Endothelial cell of umbilical vein (primary cell): ENCODE measurements at regions not wholly inside any gene's neighbourhood (a gene's known extent, or its start where the extent isn't known, plus 50 kb on each side); places are given as distances from the start of the nearest gene placed in this dataset.

ENCODE experiments used
- BruUV-seq: library from RNA; stranded (reverse); fragments of 400-500 nt; replicated peaks from 2 replicates; lab custom pipeline; 2021; lab: Mats Ljungman, UMichigan
- CTCF ChIA-PET: fragments of 300-600, 350-600 bp; sonication (Branson Sonifier 250); formaldehyde crosslinking; loops from one replicate; lab custom pipeline; 2021; ENCODE audit warnings: antibody characterized with exemption, inconsistent platforms; lab: Charles Lee
- POLR2A ChIA-PET: fragments of 300-600, 350-600 bp; sonication (Branson Sonifier 250); formaldehyde crosslinking; loops from one replicate; lab custom pipeline; 2021; ENCODE audit warnings: antibody characterized with exemption, inconsistent platforms; lab: Charles Lee
- DNase-seq: peaks from one replicate; pipeline ENCODE4 v3.0.0-alpha.2; 2011; ENCODE audit warnings: low read depth, low spot score
- FAIRE-seq: peaks from 2 replicates; lab custom pipeline; 2011; peaks lifted over from hg19 to GRCh38; lab: Jason Lieb, UNC
- H2AFZ ChIP-seq: 2 replicates; pipeline ENCODE4 v1.6.0; 2012; ENCODE audit warnings: low read depth, low read length, control low read depth, inconsistent platforms
- H3K27ac ChIP-seq: 2 replicates; pipeline ENCODE4 v1.5.1; 2011; ENCODE audit warnings: low read depth, mild to moderate bottlenecking, control low read depth, low read length, moderate library complexity; ENCODE audit not compliant: insufficient read depth
- H3K27me3 ChIP-seq, 2 experiments: 2 replicates each; pipeline versions ENCODE4 v1.6.0 to v1.6.1; 2011; ENCODE audit warnings: low read length in 2 of 2, mixed read lengths in 1 of 2; ENCODE audit not compliant: control insufficient read depth in 2 of 2, insufficient read depth in 2 of 2
- H3K36me3 ChIP-seq, 2 experiments: 2 replicates in 1 of 2; 3 replicates in 1 of 2; pipeline ENCODE4 v1.5.1; 2011; ENCODE audit warnings: low read length in 2 of 2, mild to moderate bottlenecking in 1 of 2, moderate library complexity in 1 of 2; ENCODE audit not compliant: control insufficient read depth in 2 of 2, insufficient read depth in 2 of 2; ENCODE audit errors: extremely low read depth in 1 of 2
- H3K4me1 ChIP-seq: 3 replicates; pipeline ENCODE4 v1.5.1; 2011; ENCODE audit warnings: mild to moderate bottlenecking, low read length; ENCODE audit not compliant: control insufficient read depth, insufficient read depth; ENCODE audit errors: extremely low read depth
- H3K4me2 ChIP-seq: 2 replicates; pipeline ENCODE4 v1.6.1; 2011; ENCODE audit warnings: low read length, control low read depth, mixed read lengths; ENCODE audit not compliant: insufficient read depth
- H3K4me3 ChIP-seq, 3 experiments: fragments of 200-600 bp in 1 of 3; sonication (generic), shearing (Covaris generic) in 1 of 3; replicated peaks in 1 of 3; 2 replicates each; pipeline ENCODE4 v1.5.1; 2011 to 2016; ENCODE audit warnings: control low read depth in 3 of 3, low read length in 3 of 3, mild to moderate bottlenecking in 2 of 3, inconsistent platforms in 1 of 3, low read depth in 1 of 3, moderate library complexity in 1 of 3; ENCODE audit not compliant: insufficient read depth in 1 of 3
- H3K79me2 ChIP-seq: 2 replicates; pipeline ENCODE4 v1.6.0; 2012; ENCODE audit warnings: low read length, inconsistent platforms; ENCODE audit not compliant: control insufficient read depth, insufficient read depth
- H3K9ac ChIP-seq: replicated peaks from 2 replicates; pipeline ENCODE3; 2011; ENCODE audit warnings: low read length, control low read depth; ENCODE audit not compliant: insufficient read depth; ENCODE audit errors: extremely low read depth
- H3K9me1 ChIP-seq: replicated peaks from 3 replicates; pipeline ENCODE4 v1.6.0; 2011; ENCODE audit warnings: mild to moderate bottlenecking, low read length; ENCODE audit not compliant: control insufficient read depth, insufficient read depth; ENCODE audit errors: extremely low read depth
- H3K9me3 ChIP-seq: replicated peaks from 2 replicates; pipeline ENCODE4 v1.5.1; 2012; ENCODE audit warnings: low read length, inconsistent platforms; ENCODE audit not compliant: control insufficient read depth, insufficient read depth
- H4K20me1 ChIP-seq: replicated peaks from 2 replicates; pipeline ENCODE3; 2011; ENCODE audit warnings: mild to moderate bottlenecking, low read length; ENCODE audit not compliant: control insufficient read depth, insufficient read depth; ENCODE audit errors: extremely low read depth
- CTCF ChIP-seq, 2 donors: IDR thresholded peaks; 1 replicate in 1 of 2; 2 replicates in 1 of 2; pipeline ENCODE4 v1.5.1; 2011; ENCODE audit warnings: low read length in 2 of 2, mild to moderate bottlenecking in 2 of 2, moderate library complexity in 2 of 2, control low read depth in 1 of 2, inconsistent platforms in 1 of 2, low read depth in 1 of 2; ENCODE audit not compliant: insufficient read depth in 1 of 2; ENCODE audit errors: extremely low read depth in 1 of 2
- EZH2 ChIP-seq: IDR thresholded peaks from 2 replicates; pipeline ENCODE4 v1.6.1; 2012; ENCODE audit warnings: borderline replicate concordance, low read depth, mild to moderate bottlenecking, moderate library complexity, low read length, inconsistent platforms; ENCODE audit not compliant: severe bottlenecking
- FOS ChIP-seq: IDR thresholded peaks from 2 replicates; pipeline ENCODE4 v1.6.1; 2011; ENCODE audit warnings: mild to moderate bottlenecking, low read length, moderate library complexity, borderline replicate concordance; ENCODE audit not compliant: insufficient read depth
- GATA2 ChIP-seq: IDR thresholded peaks from 2 replicates; pipeline ENCODE4 v1.7.0; 2011; ENCODE audit warnings: low read depth, mild to moderate bottlenecking, moderate library complexity, mixed read lengths, low read length; ENCODE audit not compliant: insufficient read length, insufficient read depth
- JUN ChIP-seq: IDR thresholded peaks from 2 replicates; pipeline ENCODE4 v1.6.1; 2011; ENCODE audit warnings: borderline replicate concordance, low read depth; ENCODE audit not compliant: insufficient read length, insufficient read depth
- MAX ChIP-seq: IDR thresholded peaks from 2 replicates; pipeline ENCODE4 v1.6.1; 2011; ENCODE audit not compliant: insufficient read depth, insufficient read length
- MYC ChIP-seq: IDR thresholded peaks from one replicate; pipeline ENCODE4 v1.6.1; 2011; ENCODE audit warnings: mild to moderate bottlenecking, low read depth, low read length
- POLR2A ChIP-seq: IDR thresholded peaks from 2 replicates; pipeline ENCODE4 v1.6.1; 2012; ENCODE audit warnings: low read depth, mild to moderate bottlenecking, control low read depth, low read length
- POLR2AphosphoS5 ChIP-seq: IDR thresholded peaks from 2 replicates; pipeline ENCODE4 v1.6.1; 2012; ENCODE audit warnings: low read depth, mild to moderate bottlenecking, control low read depth, low read length, moderate library complexity; ENCODE audit not compliant: insufficient read depth
- dilution Hi-C: fragments of 300-500 bp; cut with MboI; formaldehyde crosslinking; loops from one replicate; pipeline ENCODE4 v1.15.0; 2019; ENCODE audit warnings: low sequenced_read_pairs; ENCODE audit not compliant: extremely low pct_ligation_motif_present
- intact Hi-C: fragments of 100-400 bp; cut with micrococcal nuclease; formaldehyde crosslinking; loops from one replicate; pipeline ENCODE4 v1.10.0; 2022

GRCh38 chr5:19210886-19211285 is 777.1 kb downstream of the CDH18 start:
- intact Hi-C loops: no loop called here
- H3K9me3 ChIP-seq: peaks cover 3% of the 10 kb centered on the region

GRCh38 chr5:19229179-19229835 is 758.7 kb downstream of the CDH18 start:
- ChIA-PET POLR2A (no interaction called here), CTCF (interaction anchor here (1.1 kb wide), 1 partner anchor 14 kb away, joined by 4 read pairs; no protein-coding TSS in a partner anchor)
- Histone ChIP-seq H3K4me2 (no peak overlapping the region), H3K9ac (no peak overlapping the region), H3K9me3 (no peaks in the 10 kb centered on the region), H3K4me3 (no peak overlapping the region), H4K20me1 (no peaks in the 10 kb centered on the region), H3K27me3 (no peaks in the 10 kb centered on the region), H2AFZ (no peak overlapping the region), H3K36me3 (no peaks in the 10 kb centered on the region), H3K79me2 (no peaks in the 10 kb centered on the region), H3K27ac (no peak overlapping the region), H3K9me1 (peaks cover 2% of the 10 kb centered on the region), H3K4me1 (no peaks in the 10 kb centered on the region)
- intact Hi-C loops (no loop called here), dilution Hi-C loops (no loop called here)
- FAIRE-seq (no peak), DNase-seq (no peak)
- no peak for TF ChIP-seq FOS
- no peak for TF ChIP-seq GATA2
- no peak for TF ChIP-seq MYC
- TF ChIP-seq EZH2: no peak
- no peak for TF ChIP-seq MAX
- TF ChIP-seq JUN: no peak
- no peak for TF ChIP-seq CTCF (IDR thresholded peaks at IDR 0.05; ENCODE audit: extremely low read depth in 1 of 2, insufficient read depth in 1 of 2, low read depth in 1 of 2, low read length in 2 of 2)
- TF ChIP-seq POLR2AphosphoS5: no peak
- TF ChIP-seq POLR2A: no peak
- BruUV-seq: no TSS peak

More at GRCh38 chr5:19210886-19211285, 777.1 kb downstream of the CDH18 start:
- no peak overlapping the region for H2AFZ ChIP-seq
- H3K36me3 ChIP-seq: no peaks in the 10 kb centered on the region
- DNase-seq (no peak), FAIRE-seq (no peak)
- H3K4me2 ChIP-seq: no peak overlapping the region
- H3K4me1 ChIP-seq: no peaks in the 10 kb centered on the region
- no peaks in the 10 kb centered on the region for H3K79me2 ChIP-seq
- no peak overlapping the region for H3K27ac ChIP-seq
- no peaks in the 10 kb centered on the region for H4K20me1 ChIP-seq
- TF ChIP-seq POLR2A (no peak), MYC (no peak), FOS (no peak)
- no peak overlapping the region for H3K9ac ChIP-seq
- POLR2A ChIA-PET: no interaction called here
- dilution Hi-C loops: no loop called here
- BruUV-seq: no TSS peak
- no peak overlapping the region for H3K4me3 ChIP-seq
- H3K9me1 ChIP-seq: no peaks in the 10 kb centered on the region
- no peaks in the 10 kb centered on the region for H3K27me3 ChIP-seq
- CTCF ChIA-PET: no interaction called here
